Spleen (tissue), 11 donors: ENCODE measurements at regions not wholly inside any gene's neighbourhood (a gene's known extent, or its start where the extent isn't known, plus 50 kb on each side); places are given as distances from the start of the nearest gene placed in this dataset.

Experiments
- DNase-seq: peaks from one replicate; pipeline ENCODE4 v3.0.0-alpha.2; 2020
- H3K27ac ChIP-seq, 8 donors: fragments of 200-600 bp; sonication (generic) in 7 of 8; 1 replicate in 4 of 8; 2 replicates in 4 of 8; pipeline versions ENCODE4 v1.5.0 to v1.8.0; 2016 to 2021; ENCODE audit warnings: inconsistent platforms in 4 of 8, mild to moderate bottlenecking in 4 of 8, moderate library complexity in 1 of 8
- H3K27me3 ChIP-seq, 7 donors: fragments of 200-600 bp; sonication (generic) in 6 of 7; replicated peaks in 1 of 7; 1 replicate in 4 of 7; 2 replicates in 3 of 7; pipeline versions ENCODE4 v1.5.0 to v1.8.0; 2016 to 2021; ENCODE audit warnings: inconsistent platforms in 3 of 7, mild to moderate bottlenecking in 1 of 7
- H3K36me3 ChIP-seq, 6 donors: fragments of 200-600 bp; sonication (generic) in 5 of 6; 1 replicate in 4 of 6; 2 replicates in 2 of 6; pipeline versions ENCODE4 v1.5.0 to v1.8.0; 2016 to 2021; ENCODE audit warnings: inconsistent platforms in 2 of 6
- H3K4me1 ChIP-seq, 6 donors: fragments of 200-600 bp; sonication (generic) in 5 of 6; 1 replicate in 3 of 6; 2 replicates in 3 of 6; pipeline versions ENCODE4 v1.5.0 to v1.8.0; 2016 to 2021; ENCODE audit warnings: inconsistent platforms in 3 of 6
- H3K4me3 ChIP-seq, 8 donors: fragments of 200-600 bp; sonication (generic) in 7 of 8; 1 replicate in 4 of 8; 2 replicates in 4 of 8; pipeline versions ENCODE4 v1.5.0 to v1.8.0; 2016 to 2021; ENCODE audit warnings: inconsistent platforms in 4 of 8, mild to moderate bottlenecking in 4 of 8, moderate library complexity in 2 of 8
- H3K9me3 ChIP-seq, 8 donors: fragments of 200-600 bp; sonication (generic) in 7 of 8; 1 replicate in 4 of 8; 2 replicates in 4 of 8; pipeline versions ENCODE4 v1.5.0 to v1.8.0; 2016 to 2021; ENCODE audit warnings: inconsistent platforms in 4 of 8
- POLR2A ChIP-seq, 3 donors: fragments of 450-650 bp; IDR thresholded peaks; one replicate each; pipeline ENCODE4 v1.5.1; 2017; ENCODE audit warnings: antibody characterized with exemption in 3 of 3, mild to moderate bottlenecking in 1 of 3
- POLR2AphosphoS5 ChIP-seq, 3 donors: sonication (generic); formaldehyde crosslinking; IDR thresholded peaks; one replicate each; pipeline ENCODE4 v1.5.1; 2017; ENCODE audit warnings: antibody characterized with exemption in 3 of 3
- WGBS, 5 donors: extraction: QIAGEN DNeasy Blood & Tissue Kit in 3 of 5; methylation state at CpG; one replicate each; pipeline versions ENCODE4 v1.1.5 to v1.1.7; 2013 to 2018; 5-methylcytosine and 5-hydroxymethylcytosine counted together
- intact Hi-C: fragments of 100-400 bp; cut with DNase I; formaldehyde crosslinking; loops from one replicate; pipeline ENCODE4 v1.15.0; 2023; ENCODE audit warnings: low total_unique reads
- TF ChIP-seq, protein P1 (sequence below), 11 experiments: fragments of 200-600 bp in 7 of 11; fragments of 450-650 bp in 4 of 11; sonication (generic) in 4 of 11; IDR thresholded peaks in 8 of 11; conservative IDR thresholded peaks in 3 of 11; 1 replicate in 7 of 11; 2 replicates in 4 of 11; pipeline versions ENCODE4 v1.4.0 to v1.8.0; 2016 to 2021; ENCODE audit warnings: antibody characterized with exemption in 11 of 11, inconsistent platforms in 4 of 11, mild to moderate bottlenecking in 1 of 11
- donor health status: healthy with polysubstance abuse.
- donor health status: DM: no; HTN: no; CAD: no; lungs with moderate emphysema.
- donor health status: DM: no; HTN: no; CAD: no.
- donor health status: Bipolar disorder and iron deficiency.
- donor health status: healthy.
- donor health status: DM: no; HTN: no; CAD: no.
- donor health status: DM: yes; HTN: yes; CAD: no.

DNA sequence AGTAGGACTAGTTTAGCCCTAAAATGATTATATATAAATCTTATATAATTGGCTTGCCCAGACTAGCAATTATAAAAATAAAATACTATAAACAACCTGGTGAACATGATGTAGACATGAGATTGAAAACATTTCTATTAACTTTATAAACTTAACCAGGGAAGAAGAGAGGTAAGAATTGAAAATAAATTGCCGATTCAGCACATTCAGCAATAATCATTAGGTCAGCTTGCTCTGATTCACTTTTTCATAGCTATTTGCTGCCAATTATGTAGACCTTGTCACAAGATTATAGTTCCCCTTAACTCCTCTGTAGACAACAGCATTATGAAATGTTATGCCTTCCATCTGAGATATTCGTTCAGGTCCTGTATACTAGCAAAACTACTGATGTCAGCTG lies 199.3 kb upstream of the CA10 start:
- WGBS, 5 donors: 76 to 85% (median 84%) methylated on average over 2 of the region's 2 CpGs
- H3K9me3 ChIP-seq: peaks cover 0 to 24% (median 10%) of the 10 kb centered on the region in 8 donors
- H3K27me3 ChIP-seq: no peaks in the 10 kb centered on the region
- no peak overlapping the region for H3K4me3 ChIP-seq
- no peak overlapping the region for H3K27ac ChIP-seq
- no peak for TF ChIP-seq POLR2AphosphoS5 (IDR thresholded peaks at IDR 0.05)
- no peak for TF ChIP-seq POLR2A (IDR thresholded peaks at IDR 0.05)
- TF ChIP-seq, protein P1, sequence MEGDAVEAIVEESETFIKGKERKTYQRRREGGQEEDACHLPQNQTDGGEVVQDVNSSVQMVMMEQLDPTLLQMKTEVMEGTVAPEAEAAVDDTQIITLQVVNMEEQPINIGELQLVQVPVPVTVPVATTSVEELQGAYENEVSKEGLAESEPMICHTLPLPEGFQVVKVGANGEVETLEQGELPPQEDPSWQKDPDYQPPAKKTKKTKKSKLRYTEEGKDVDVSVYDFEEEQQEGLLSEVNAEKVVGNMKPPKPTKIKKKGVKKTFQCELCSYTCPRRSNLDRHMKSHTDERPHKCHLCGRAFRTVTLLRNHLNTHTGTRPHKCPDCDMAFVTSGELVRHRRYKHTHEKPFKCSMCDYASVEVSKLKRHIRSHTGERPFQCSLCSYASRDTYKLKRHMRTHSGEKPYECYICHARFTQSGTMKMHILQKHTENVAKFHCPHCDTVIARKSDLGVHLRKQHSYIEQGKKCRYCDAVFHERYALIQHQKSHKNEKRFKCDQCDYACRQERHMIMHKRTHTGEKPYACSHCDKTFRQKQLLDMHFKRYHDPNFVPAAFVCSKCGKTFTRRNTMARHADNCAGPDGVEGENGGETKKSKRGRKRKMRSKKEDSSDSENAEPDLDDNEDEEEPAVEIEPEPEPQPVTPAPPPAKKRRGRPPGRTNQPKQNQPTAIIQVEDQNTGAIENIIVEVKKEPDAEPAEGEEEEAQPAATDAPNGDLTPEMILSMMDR (IDR thresholded peaks at IDR 0.05 in 8 of 11, conservative IDR thresholded peaks at IDR 0.05 in 3 of 11): no peak
- no peaks in the 10 kb centered on the region for H3K36me3 ChIP-seq
- DNase-seq: no peak
- intact Hi-C loops: no loop called here
- no peaks in the 10 kb centered on the region for H3K4me1 ChIP-seq

DNA sequence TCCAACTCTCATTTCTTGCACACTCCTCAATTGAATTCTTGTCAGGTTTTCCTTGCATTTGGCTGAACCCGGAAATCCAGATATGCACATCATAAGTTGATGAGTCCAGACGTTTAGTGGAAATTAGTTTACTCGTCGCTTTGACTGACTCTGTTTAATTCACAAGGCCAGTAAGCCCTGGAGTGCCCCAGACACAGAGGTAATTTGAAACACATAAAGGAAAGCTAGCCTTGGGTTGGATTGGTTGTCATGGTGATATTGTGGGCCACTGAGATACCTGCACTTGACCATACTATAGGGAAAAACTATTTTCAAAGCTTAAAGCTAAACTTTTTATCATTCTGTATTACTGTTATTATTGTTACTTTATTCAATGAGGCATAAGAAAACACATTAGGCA lies 178.3 kb upstream of the CA10 start:
- no peaks in the 10 kb centered on the region for H3K4me1 ChIP-seq
- 64 to 85% (median 75%) methylated on average over 4 of the region's 4 CpGs for WGBS, 5 donors
- intact Hi-C loops: no loop called here
- H3K9me3 ChIP-seq: peaks cover 0 to 4% (median 0%) of the 10 kb centered on the region in 8 donors
- TF ChIP-seq POLR2A (IDR thresholded peaks at IDR 0.05) (no peak), POLR2AphosphoS5 (IDR thresholded peaks at IDR 0.05) (no peak)
- TF ChIP-seq, protein P1 (IDR thresholded peaks at IDR 0.05 in 8 of 11, conservative IDR thresholded peaks at IDR 0.05 in 3 of 11): no peak
- no peaks in the 10 kb centered on the region for H3K27me3 ChIP-seq
- H3K36me3 ChIP-seq: no peaks in the 10 kb centered on the region
- DNase-seq: no peak
- no peak overlapping the region for H3K4me3 ChIP-seq
- H3K27ac ChIP-seq: no peak overlapping the region

DNA sequence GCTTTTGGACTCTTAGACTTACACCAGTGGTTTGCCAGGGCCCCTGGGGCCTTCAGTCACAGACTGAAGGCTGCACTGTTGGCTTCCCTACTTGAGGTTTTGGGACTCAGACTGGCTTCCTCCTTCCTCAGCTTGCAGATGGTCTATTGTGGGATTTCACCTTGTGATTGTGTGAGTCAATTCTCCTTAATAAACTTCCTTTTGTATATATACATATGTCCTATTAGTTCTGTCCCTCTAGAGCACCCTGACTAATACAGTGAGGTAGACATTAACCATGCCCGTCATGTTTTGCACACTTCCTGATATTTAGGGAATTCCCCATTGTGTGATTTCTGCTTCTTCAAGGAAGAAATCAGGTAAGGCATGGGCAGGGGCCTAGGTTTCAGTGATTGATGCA lies 147.8 kb upstream of the CA10 start:
- Histone ChIP-seq H3K9me3 (peaks cover 0 to 11% (median 0%) of the 10 kb centered on the region in 8 donors), H3K4me1 (no peaks in the 10 kb centered on the region), H3K4me3 (no peak overlapping the region), H3K27me3 (no peaks in the 10 kb centered on the region), H3K36me3 (no peaks in the 10 kb centered on the region), H3K27ac (no peak overlapping the region)
- no peak for TF ChIP-seq POLR2A (IDR thresholded peaks at IDR 0.05)
- TF ChIP-seq, protein P1 (IDR thresholded peaks at IDR 0.05 in 8 of 11, conservative IDR thresholded peaks at IDR 0.05 in 3 of 11): no peak
- DNase-seq: no peak
- intact Hi-C loops: no loop called here
- 20 to 36% (median 27%) methylated on average over 1 of the region's 1 CpG for WGBS, 5 donors

DNA sequence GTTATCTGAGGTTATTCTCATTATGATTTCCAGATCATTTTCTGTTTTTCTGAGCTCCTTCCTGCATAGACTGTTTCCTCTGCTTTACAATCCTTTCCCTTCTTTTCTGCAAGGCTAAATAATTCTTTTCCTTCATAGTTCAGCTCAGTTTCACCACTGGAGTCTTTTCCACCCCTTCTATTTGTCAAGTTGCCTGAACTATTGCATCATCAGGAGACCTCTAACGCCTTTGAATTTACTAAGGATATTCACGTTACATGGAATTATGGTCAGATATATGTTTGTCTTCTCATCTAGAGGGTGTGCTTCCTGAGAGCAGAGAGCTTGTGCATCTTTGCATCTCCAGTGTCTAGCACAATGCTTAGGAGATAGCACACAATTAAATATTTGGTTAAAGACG lies 140.4 kb upstream of the CA10 start:
- TF ChIP-seq, protein P1 (IDR thresholded peaks at IDR 0.05 in 8 of 11, conservative IDR thresholded peaks at IDR 0.05 in 3 of 11): no peak
- TF ChIP-seq POLR2AphosphoS5 (IDR thresholded peaks at IDR 0.05) (no peak), POLR2A (IDR thresholded peaks at IDR 0.05) (no peak)
- intact Hi-C loops: no loop called here
- 76 to 93% (median 88%) methylated on average over 3 of the region's 3 CpGs for WGBS, 5 donors

More for the DNA sequence above, 140.4 kb upstream of the CA10 start:
- no peaks in the 10 kb centered on the region for H3K27me3 ChIP-seq
- no peaks in the 10 kb centered on the region for H3K36me3 ChIP-seq
- H3K4me1 ChIP-seq: no peaks in the 10 kb centered on the region
- H3K27ac ChIP-seq: no peak overlapping the region
- H3K4me3 ChIP-seq: no peak overlapping the region
- DNase-seq: no peak
- no peaks in the 10 kb centered on the region for H3K9me3 ChIP-seq
